Liver (tissue), 8 donors: ENCODE measurements at regions not wholly inside any gene's neighbourhood (a gene's known extent, or its start where the extent isn't known, plus 50 kb on each side); places are given as distances from the start of the nearest gene placed in this dataset.
"Not testable (repeated sequence)": the region's sequence is repeated elsewhere in the genome, so short reads cannot be mapped to it uniquely, and the experiment has no call there.

ENCODE experiments used
- DNase-seq: peaks from one replicate; pipeline ENCODE4 v3.0.0-alpha.2; 2017; ENCODE audit warnings: low spot score
- H3K27ac ChIP-seq, 2 donors: one replicate each; pipeline ENCODE4 v1.7.0; 2013; ENCODE audit warnings: inconsistent platforms in 2 of 2, low read length in 2 of 2, control low read depth in 1 of 2, low read depth in 1 of 2, mild to moderate bottlenecking in 1 of 2
- H3K27me3 ChIP-seq, 4 donors: one replicate each; pipeline versions ENCODE4 v1.6.1 to v1.7.0; 2013; ENCODE audit warnings: low read length in 3 of 4, inconsistent platforms in 1 of 4, mild to moderate bottlenecking in 1 of 4, moderate library complexity in 1 of 4; ENCODE audit not compliant: control insufficient read depth in 4 of 4, insufficient read depth in 4 of 4
- H3K36me3 ChIP-seq, 4 donors: one replicate each; pipeline versions ENCODE4 v1.6.1 to v1.7.0; 2013; ENCODE audit warnings: low read length in 3 of 4, mild to moderate bottlenecking in 3 of 4, low read depth in 1 of 4, moderate library complexity in 1 of 4; ENCODE audit not compliant: control insufficient read depth in 4 of 4, insufficient read depth in 3 of 4
- H3K4me1 ChIP-seq, 4 donors: one replicate each; pipeline versions ENCODE4 v1.6.1 to v1.7.0; 2013; ENCODE audit warnings: low read length in 3 of 4, mild to moderate bottlenecking in 3 of 4, moderate library complexity in 1 of 4; ENCODE audit not compliant: control insufficient read depth in 4 of 4, insufficient read depth in 4 of 4
- H3K4me3 ChIP-seq, 3 donors: one replicate each; pipeline versions ENCODE4 v1.6.1 to v1.7.0; 2013; ENCODE audit warnings: low read length in 3 of 3, control low read depth in 1 of 3, low read depth in 1 of 3, mild to moderate bottlenecking in 1 of 3
- H3K9ac ChIP-seq, 2 donors: one replicate each; pipeline ENCODE4 v1.7.0; 2013; ENCODE audit warnings: low read length in 2 of 2, mild to moderate bottlenecking in 2 of 2, moderate library complexity in 2 of 2, control low read depth in 1 of 2, low read depth in 1 of 2
- H3K9me3 ChIP-seq, 4 donors: one replicate each; pipeline versions ENCODE4 v1.6.1 to v1.7.0; 2013; ENCODE audit warnings: low read length in 3 of 4; ENCODE audit not compliant: control insufficient read depth in 4 of 4
- CTCF ChIP-seq: fragments of 150-350 bp; IDR thresholded peaks from 2 replicates; pipeline ENCODE4 v1.5.1; 2017; ENCODE audit warnings: improper control_type of control experiment, low read depth, low read length; ENCODE audit not compliant: missing input control
- FOXA2 ChIP-seq: IDR thresholded peaks from 2 replicates; pipeline ENCODE4 v1.6.1; 2016; ENCODE audit warnings: antibody characterized with exemption
- HNF4G ChIP-seq: IDR thresholded peaks from 2 replicates; pipeline ENCODE4 v1.6.1; 2016; ENCODE audit warnings: antibody characterized with exemption
- MAX ChIP-seq: IDR thresholded peaks from 2 replicates; pipeline ENCODE4 v1.6.1; 2016; ENCODE audit warnings: antibody characterized with exemption
- RAD21 ChIP-seq, 2 donors: IDR thresholded peaks; 2 replicates each; pipeline ENCODE4 v1.6.1; 2016; ENCODE audit warnings: antibody characterized with exemption in 2 of 2, mild to moderate bottlenecking in 2 of 2
- REST ChIP-seq: IDR thresholded peaks from 2 replicates; pipeline ENCODE4 v1.6.1; 2016; ENCODE audit warnings: antibody characterized with exemption, mild to moderate bottlenecking
- YY1 ChIP-seq: IDR thresholded peaks from 2 replicates; pipeline ENCODE4 v1.6.1; 2016; ENCODE audit warnings: antibody characterized with exemption, mild to moderate bottlenecking
- ZBTB33 ChIP-seq: IDR thresholded peaks from 2 replicates; pipeline ENCODE4 v1.6.1; 2016; ENCODE audit warnings: antibody characterized with exemption
- WGBS: extraction: QIAGEN DNeasy Blood & Tissue Kit; methylation state at CpG from one replicate; pipeline ENCODE4 v1.1.7; 2013; 5-methylcytosine and 5-hydroxymethylcytosine counted together
- donor health status: healthy.
- donor health status: healthy.
- donor health status: healthy.
- donor health status: healthy.
- donor health status: healthy.

- H3K9ac ChIP-seq: no peak overlapping the region
- no peaks in the 10 kb centered on the region for H3K4me1 ChIP-seq
- H3K27me3 ChIP-seq: peaks cover 0 to 3% (median 0%) of the 10 kb centered on the region in 4 donors
- H3K36me3 ChIP-seq: no peaks in the 10 kb centered on the region
- H3K27ac ChIP-seq: no peak overlapping the region
- 58% methylated on average over 2 of the region's 2 CpGs for WGBS
- peaks cover 0 to 6% (median 0%) of the 10 kb centered on the region in 4 donors for H3K9me3 ChIP-seq
- no peak overlapping the region for H3K4me3 ChIP-seq
- no peak for TF ChIP-seq REST
- TF ChIP-seq FOXA2: no peak
- TF ChIP-seq HNF4G: no peak
- TF ChIP-seq ZBTB33: no peak
- TF ChIP-seq RAD21 (IDR thresholded peaks at IDR 0.05): no peak
- TF ChIP-seq YY1: no peak
- no peak for TF ChIP-seq CTCF
- TF ChIP-seq MAX: no peak
- DNase-seq: no peak
Observed at GRCh38 chr11:33529461-33529860, 171.2 kb downstream of the C11orf91 start.

- not testable (repeated sequence) for H3K27me3 ChIP-seq, DNase-seq, H3K4me3 ChIP-seq, H3K36me3 ChIP-seq, H3K4me1 ChIP-seq, H3K9me3 ChIP-seq, H3K27ac ChIP-seq, H3K9ac ChIP-seq
- WGBS: 74% methylated on average over 4 of the region's 4 CpGs
Observed at GRCh38 chr11:33527738-33528137, 172.9 kb downstream of the C11orf91 start.

GRCh38 chr11:33525789-33526188, 174.8 kb downstream of the C11orf91 start:
- no peak for DNase-seq
- no peak for TF ChIP-seq ZBTB33
- H3K27ac ChIP-seq: no peak overlapping the region
- H3K9ac ChIP-seq: no peak overlapping the region
- no peaks in the 10 kb centered on the region for H3K4me1 ChIP-seq
- no peaks in the 10 kb centered on the region for H3K27me3 ChIP-seq
- no peaks in the 10 kb centered on the region for H3K36me3 ChIP-seq
- no peak overlapping the region for H3K4me3 ChIP-seq
- H3K9me3 ChIP-seq: peaks cover 0 to 6% (median 0%) of the 10 kb centered on the region in 4 donors
- 76% methylated on average over 4 of the region's 4 CpGs for WGBS
